RWPE1 (cell line): ENCODE measurements at regions not wholly inside any gene's neighbourhood (a gene's known extent, or its start where the extent isn't known, plus 50 kb on each side); places are given as distances from the start of the nearest gene placed in this dataset.

Experiments
- CTCF ChIA-PET: fragments of 350-600 bp; sonication (Branson Sonifier 250); formaldehyde crosslinking; extraction: SDS; loops from one replicate; lab custom pipeline; 2021; lab: Yijun Ruan, JAX
- POLR2A ChIA-PET: fragments of 400-600 bp; formaldehyde crosslinking; extraction: SDS; loops from one replicate; lab custom pipeline; 2020; ENCODE audit warnings: antibody characterized with exemption; ENCODE audit not compliant: low non-redundant PET; lab: Yijun Ruan, JAX
- DNase-seq: peaks from one replicate; pipeline ENCODE4 v3.0.0; 2012; ENCODE audit warnings: low spot score
- H3K27ac ChIP-seq: fragments of 450-650 bp; 2 replicates; pipeline ENCODE4 v1.5.1; 2017
- CTCF ChIP-seq: fragments of 450-650 bp; conservative IDR thresholded peaks from 2 replicates; pipeline ENCODE4 v1.5.1; 2017; ENCODE audit warnings: low read depth, mild to moderate bottlenecking

- TF ChIP-seq CTCF: no peak
- ChIA-PET POLR2A (no interaction called here), CTCF (no interaction called here)
- H3K27ac ChIP-seq: no peak overlapping the region
- no peak for DNase-seq
Observed at GRCh38 chr6:139515511-139515910, 141.1 kb upstream of the CITED2 start.

- CTCF ChIA-PET: no interaction called here
- no peak overlapping the region for H3K27ac ChIP-seq
- TF ChIP-seq CTCF: no peak
- POLR2A ChIA-PET: no interaction called here
- DNase-seq: no peak
Observed at GRCh38 chr6:139514819-139515218, 140.4 kb upstream of the CITED2 start.

- no peak overlapping the region for H3K27ac ChIP-seq
- DNase-seq: no peak
- ChIA-PET POLR2A (no interaction called here), CTCF (no interaction called here)
- TF ChIP-seq CTCF: no peak
Observed at GRCh38 chr6:139510040-139510790, 135.8 kb upstream of the CITED2 start.

GRCh38 chr6:139509167-139509566 lies 134.7 kb upstream of the CITED2 start:
- DNase-seq: no peak
- no peak for TF ChIP-seq CTCF
- POLR2A ChIA-PET: no interaction called here
- no peak overlapping the region for H3K27ac ChIP-seq
- CTCF ChIA-PET: no interaction called here

- ChIA-PET POLR2A (no interaction called here), CTCF (no interaction called here)
- TF ChIP-seq CTCF: no peak
- no peak overlapping the region for H3K27ac ChIP-seq
- no peak for DNase-seq
Observed at GRCh38 chr6:139508576-139508975, 134.1 kb upstream of the CITED2 start.

GRCh38 chr6:139508023-139508422 lies 133.6 kb upstream of the CITED2 start:
- no peak for DNase-seq
- CTCF ChIA-PET: interaction anchor here (0.7 kb wide), 1 partner anchor 414 kb away, joined by 3 read pairs; no protein-coding TSS in a partner anchor

More at GRCh38 chr6:139508023-139508422, 133.6 kb upstream of the CITED2 start:
- TF ChIP-seq CTCF: no peak
- POLR2A ChIA-PET: no interaction called here
- H3K27ac ChIP-seq: no peak overlapping the region
